HepG2 (cell line): ENCODE measurements at regions not wholly inside any gene's neighbourhood (a gene's known extent, or its start where the extent isn't known, plus 50 kb on each side); places are given as distances from the start of the nearest gene placed in this dataset.

Experiments used
- ATAC-seq: fragments of 200-7000 bp; cut with Tn5 transposase; 3 replicates; pipeline ENCODE4 v1.9.1; 2020; ENCODE audit warnings: mild to moderate bottlenecking, moderate library complexity
- BruUV-seq: library from RNA; stranded (reverse); fragments of 400-500 nt; replicated peaks from 2 replicates; lab custom pipeline; 2021; lab: Mats Ljungman, UMichigan
- CTCF ChIA-PET: fragments of 300-600 bp; formaldehyde crosslinking; extraction: SDS; loops from one replicate; lab custom pipeline; 2021; ENCODE audit warnings: low total read pairs, inconsistent platforms, low intra/inter-chr PET ratio; lab: Yijun Ruan, JAX
- POLR2A ChIA-PET: fragments of 350-600 bp; sonication (Branson Sonifier 250); formaldehyde crosslinking; loops from one replicate; lab custom pipeline; 2020; ENCODE audit warnings: antibody characterized with exemption, inconsistent platforms; lab: Yijun Ruan, JAX
- DNase-seq: peaks from one replicate; pipeline ENCODE4 v3.0.0-alpha.2; 2015; ENCODE audit warnings: low spot score
- FAIRE-seq: peaks from 3 replicates; lab custom pipeline; 2011; peaks lifted over from hg19 to GRCh38; lab: Jason Lieb, UNC
- H2AFZ ChIP-seq: one replicate; pipeline ENCODE4 v1.6.1; 2011; ENCODE audit warnings: low read length, inconsistent platforms
- H3K27ac ChIP-seq: fragments of 300-600 bp; 3 replicates; pipeline ENCODE4 v1.8.0; 2011; ENCODE audit warnings: mixed run types, mild to moderate bottlenecking, mixed read lengths, low read length, inconsistent platforms; ENCODE audit not compliant: insufficient read depth; ENCODE audit errors: extremely low read length
- H3K27me3 ChIP-seq, 2 experiments: fragments of 200-600 bp in 1 of 2; 2 replicates in 1 of 2; 3 replicates in 1 of 2; pipeline versions ENCODE4 v1.6.0 to v1.8.0; 2011; ENCODE audit warnings: low read length in 2 of 2, mild to moderate bottlenecking in 2 of 2, moderate library complexity in 2 of 2, inconsistent platforms in 1 of 2; ENCODE audit not compliant: insufficient read depth in 2 of 2, control insufficient read depth in 1 of 2
- H3K36me3 ChIP-seq, 2 experiments: fragments of 200-600 bp in 1 of 2; replicated peaks in 1 of 2; 2 replicates in 1 of 2; 3 replicates in 1 of 2; pipeline versions ENCODE4 v1.5.1 to v1.8.0; 2011; ENCODE audit warnings: low read length in 2 of 2, inconsistent platforms in 1 of 2; ENCODE audit not compliant: insufficient read depth in 2 of 2, control insufficient read depth in 1 of 2
- H3K4me1 ChIP-seq: 2 replicates; pipeline ENCODE4 v1.5.1; 2012; ENCODE audit warnings: low read length, inconsistent platforms; ENCODE audit not compliant: insufficient read depth
- H3K4me2 ChIP-seq: 2 replicates; pipeline ENCODE4 v1.6.0; 2011; ENCODE audit warnings: low read depth, low read length, inconsistent platforms
- H3K4me3 ChIP-seq, 3 experiments: fragments of 200-600 bp in 1 of 3; sonication (generic), shearing (Covaris generic) in 1 of 3; replicated peaks in 1 of 3; 2 replicates each; pipeline ENCODE4 v1.5.1; 2011 to 2016; ENCODE audit warnings: low read length in 3 of 3, inconsistent platforms in 2 of 3, low read depth in 2 of 3, mild to moderate bottlenecking in 2 of 3, control low read depth in 1 of 3, mixed read lengths in 1 of 3; ENCODE audit not compliant: insufficient read depth in 1 of 3
- H3K79me2 ChIP-seq: one replicate; pipeline ENCODE4 v1.6.1; 2011; ENCODE audit warnings: low read length, inconsistent platforms; ENCODE audit not compliant: insufficient read depth
- H3K9ac ChIP-seq: 2 replicates; pipeline ENCODE4 v1.6.0; 2011; ENCODE audit warnings: mild to moderate bottlenecking, low read depth, low read length, inconsistent platforms; ENCODE audit not compliant: insufficient read depth
- H3K9me3 ChIP-seq: 2 replicates; pipeline ENCODE4 v1.5.1; 2012; ENCODE audit warnings: mild to moderate bottlenecking, low read length
- H4K20me1 ChIP-seq: 2 replicates; pipeline ENCODE4 v1.6.0; 2011; ENCODE audit warnings: inconsistent platforms, mild to moderate bottlenecking, low read length, moderate library complexity; ENCODE audit not compliant: insufficient read depth
- AHR ChIP-seq: IDR thresholded peaks from 2 replicates; pipeline ENCODE4 v1.6.1; 2018; ENCODE audit warnings: missing genetic modification reagents, missing compliant biosample characterization
- CREBL2 ChIP-seq: sonication (generic); formaldehyde crosslinking; IDR thresholded peaks from 2 replicates; pipeline ENCODE4 v1.8.1; 2023; ENCODE audit warnings: missing genetic modification reagents, mild to moderate bottlenecking, borderline replicate concordance
- KLF6 ChIP-seq: IDR thresholded peaks from 2 replicates; pipeline ENCODE4 v1.8.0; 2016; ENCODE audit warnings: missing biosample characterization, missing genetic modification reagents
- MTF1 ChIP-seq: sonication (generic); formaldehyde crosslinking; IDR thresholded peaks from 2 replicates; pipeline ENCODE4 v1.5.0; 2020; ENCODE audit warnings: missing genetic modification reagents
- NR2F1 ChIP-seq, 2 experiments: fragments of 450-650 bp in 1 of 2; formaldehyde crosslinking in 1 of 2; IDR thresholded peaks; 2 replicates each; pipeline versions ENCODE4 v1.5.0 to v1.6.1; 2016 to 2020; ENCODE audit warnings: mild to moderate bottlenecking in 1 of 2, missing compliant biosample characterization in 1 of 2, missing genetic modification reagents in 1 of 2, moderate library complexity in 1 of 2
- SALL2 ChIP-seq: sonication (generic); formaldehyde crosslinking; IDR thresholded peaks from 2 replicates; pipeline ENCODE4 v1.8.1; 2023; ENCODE audit warnings: mild to moderate bottlenecking, missing genetic modification reagents, inconsistent platforms
- THYN1 ChIP-seq: sonication (generic); formaldehyde crosslinking; IDR thresholded peaks from 2 replicates; pipeline ENCODE4 v1.8.1; 2023; ENCODE audit warnings: low read depth, mild to moderate bottlenecking, moderate library complexity, missing genetic modification reagents, borderline replicate concordance
- ZBTB7A ChIP-seq: sonication (generic); formaldehyde crosslinking; IDR thresholded peaks from 2 replicates; pipeline ENCODE4 v1.8.0; 2022; ENCODE audit warnings: mild to moderate bottlenecking, missing genetic modification reagents
- ZBTB8A ChIP-seq: sonication (generic); formaldehyde crosslinking; IDR thresholded peaks from 2 replicates; pipeline ENCODE4 v1.4.0; 2020; ENCODE audit warnings: mild to moderate bottlenecking, low read depth, missing genetic modification reagents, borderline replicate concordance
- ZNF609 ChIP-seq: sonication (generic); formaldehyde crosslinking; IDR thresholded peaks from 2 replicates; pipeline ENCODE4 v1.4.0; 2020; ENCODE audit warnings: mild to moderate bottlenecking, missing genetic modification reagents, borderline replicate concordance
- ZNF644 ChIP-seq: IDR thresholded peaks from 2 replicates; pipeline ENCODE4 v1.6.1; 2016; ENCODE audit warnings: low read depth
- WGBS: methylation state at CpG from one replicate; pipeline ENCODE4 v1.1.6; 2017; ENCODE audit warnings: low lambda C conversion rate; 5-methylcytosine and 5-hydroxymethylcytosine counted together
- in situ Hi-C: cut with HindIII; loops from 2 replicates; pipeline ENCODE4 v1.10.0; 2017; ENCODE audit warnings: low pct_unique_long_range_greater_than_20kb; ENCODE audit not compliant: extremely low pct_ligation_motif_present
- intact Hi-C: fragments of 100-400 bp; cut with micrococcal nuclease; formaldehyde crosslinking; loops from one replicate; pipeline ENCODE4 v1.10.0; 2022; ENCODE audit not compliant: unreplicated experiment

GRCh38 chr5:63220244-63220643, 641.6 kb downstream of the LRRC70 start:
- Histone ChIP-seq H3K4me3 (no peak overlapping the region), H3K27me3 (no peaks in the 10 kb centered on the region), H4K20me1 (no peaks in the 10 kb centered on the region), H3K27ac (no peak overlapping the region), H3K79me2 (no peaks in the 10 kb centered on the region), H3K9me3 (no peaks in the 10 kb centered on the region), H2AFZ (no peak overlapping the region), H3K4me2 (no peak overlapping the region), H3K4me1 (no peaks in the 10 kb centered on the region), H3K36me3 (no peaks in the 10 kb centered on the region), H3K9ac (no peak overlapping the region)
- FAIRE-seq (no peak), ATAC-seq (no peak), DNase-seq (no peak)
- ChIA-PET CTCF (no interaction called here), POLR2A (no interaction called here)
- TF ChIP-seq ZBTB8A (CRISPR knock-in tag) (no peak), ZNF609 (CRISPR knock-in tag) (no peak), MTF1 (CRISPR knock-in tag) (no peak), AHR (no peak), ZNF644 (CRISPR knock-in tag) (no peak), CREBL2 (CRISPR knock-in tag) (no peak), KLF6 (no peak), SALL2 (no peak), THYN1 (CRISPR knock-in tag) (no peak), ZBTB7A (CRISPR knock-in tag) (no peak), NR2F1 (CRISPR knock-in tag; IDR thresholded peaks at IDR 0.05) (no peak)
- 0% methylated on average over 1 of the region's 1 CpG for WGBS
- in situ Hi-C loops (no loop called here), intact Hi-C loops (no loop called here)
- BruUV-seq, result no TSS peak
